DOHH2 (cell line): ENCODE measurements at regions not wholly inside any gene's neighbourhood (a gene's known extent, or its start where the extent isn't known, plus 50 kb on each side); places are given as distances from the start of the nearest gene placed in this dataset.

Experiments used
- H3F3A ChIP-seq: fragments of 200-600 bp; sonication (generic), shearing (Covaris generic); 2 replicates; pipeline ENCODE4 v1.6.0; 2016; ENCODE audit warnings: antibody characterized with exemption, mild to moderate bottlenecking; ENCODE audit not compliant: control insufficient read depth, insufficient read depth
- H3K27ac ChIP-seq: fragments of 200-600 bp; sonication (generic); 2 replicates; pipeline ENCODE4 v1.5.1; 2014; ENCODE audit warnings: low read depth, mild to moderate bottlenecking, low read length, moderate library complexity
- H3K27me3 ChIP-seq: fragments of 200-600 bp; sonication (generic); 2 replicates; pipeline ENCODE4 v1.6.1; 2014; ENCODE audit warnings: mild to moderate bottlenecking, low read length, mixed read lengths; ENCODE audit not compliant: control insufficient read depth
- H3K36me3 ChIP-seq: fragments of 200-600 bp; sonication (generic); 2 replicates; pipeline ENCODE4 v1.6.1; 2014; ENCODE audit warnings: mild to moderate bottlenecking, low read length, moderate library complexity, mixed read lengths; ENCODE audit not compliant: control insufficient read depth
- H3K4me1 ChIP-seq: fragments of 200-600 bp; sonication (generic); 2 replicates; pipeline ENCODE4 v1.6.1; 2014; ENCODE audit warnings: mild to moderate bottlenecking, low read length, mixed read lengths; ENCODE audit not compliant: control insufficient read depth
- H3K4me2 ChIP-seq: fragments of 200-600 bp; sonication (generic); 2 replicates; pipeline ENCODE4 v1.6.0; 2014; ENCODE audit warnings: mild to moderate bottlenecking, low read length, moderate library complexity
- H3K4me3 ChIP-seq: fragments of 200-600 bp; sonication (generic); 2 replicates; pipeline ENCODE4 v1.5.1; 2014; ENCODE audit warnings: mild to moderate bottlenecking, low read length, mixed read lengths
- H3K79me2 ChIP-seq: fragments of 200-600 bp; sonication (generic); 2 replicates; pipeline ENCODE4 v1.6.1; 2014; ENCODE audit warnings: mild to moderate bottlenecking, low read length, mixed read lengths; ENCODE audit not compliant: control insufficient read depth
- H3K9me2 ChIP-seq: fragments of 200-600 bp; sonication (generic); replicated peaks from 2 replicates; pipeline ENCODE4 v1.6.1; 2014; ENCODE audit warnings: mild to moderate bottlenecking, low read length, mixed read lengths; ENCODE audit not compliant: control insufficient read depth
- H3K9me3 ChIP-seq: fragments of 200-600 bp; sonication (generic); 2 replicates; pipeline ENCODE4 v1.6.1; 2014; ENCODE audit warnings: antibody characterized with exemption, low read length, mixed read lengths; ENCODE audit not compliant: control insufficient read depth, insufficient read depth
- H4K20me1 ChIP-seq: fragments of 200-600 bp; sonication (generic); 2 replicates; pipeline ENCODE4 v1.6.0; 2014; ENCODE audit warnings: low read depth, mild to moderate bottlenecking, antibody characterized with exemption, low read length, moderate library complexity; ENCODE audit not compliant: control insufficient read depth, insufficient read depth
- CTCF ChIP-seq: fragments of 200-600 bp; sonication (generic); IDR thresholded peaks from one replicate; pipeline ENCODE4 v1.5.1; 2014; ENCODE audit warnings: antibody characterized with exemption, mild to moderate bottlenecking, low read depth, low read length; ENCODE audit not compliant: poor library complexity, severe bottlenecking
- EZH2phosphoT487 ChIP-seq: fragments of 200-600 bp; sonication (generic); IDR thresholded peaks from 2 replicates; pipeline ENCODE4 v1.6.1; 2017; ENCODE audit warnings: borderline replicate concordance, mild to moderate bottlenecking, antibody characterized with exemption, low read length, moderate library complexity, mixed read lengths

DNA sequence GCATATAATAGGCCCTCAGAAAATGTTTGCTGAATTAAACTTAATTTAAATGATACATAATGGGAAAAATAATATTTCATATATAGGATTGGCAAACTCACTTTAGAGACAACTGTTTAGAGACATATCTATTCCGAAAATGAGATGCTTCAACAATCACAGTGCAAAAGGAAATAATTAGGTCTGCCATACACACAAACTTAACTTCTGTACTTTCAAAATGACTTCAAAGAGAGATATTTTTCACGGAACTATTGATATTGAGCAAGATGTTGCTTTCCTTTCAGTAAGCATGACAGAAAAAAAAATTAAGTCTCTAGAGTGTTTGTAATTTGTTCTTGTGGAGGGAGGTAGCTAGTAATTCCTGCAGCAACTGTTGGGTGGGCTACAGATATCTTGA lies 769.5 kb downstream of the TUSC7 start:
- TF ChIP-seq EZH2phosphoT487 (no peak), CTCF (no peak)
- Histone ChIP-seq H3K36me3 (no peaks in the 10 kb centered on the region), H3K79me2 (no peaks in the 10 kb centered on the region), H3F3A (no peaks in the 10 kb centered on the region), H3K4me2 (no peak overlapping the region), H3K9me2 (no peaks in the 10 kb centered on the region), H3K4me3 (no peak overlapping the region), H4K20me1 (no peaks in the 10 kb centered on the region), H3K4me1 (no peaks in the 10 kb centered on the region), H3K9me3 (no peaks in the 10 kb centered on the region), H3K27ac (no peak overlapping the region), H3K27me3 (no peaks in the 10 kb centered on the region)

- Histone ChIP-seq H4K20me1 (no peaks in the 10 kb centered on the region), H3F3A (no peaks in the 10 kb centered on the region), H3K4me1 (no peaks in the 10 kb centered on the region), H3K27me3 (no peaks in the 10 kb centered on the region), H3K27ac (no peak overlapping the region), H3K9me2 (no peaks in the 10 kb centered on the region), H3K4me2 (no peak overlapping the region), H3K9me3 (no peaks in the 10 kb centered on the region), H3K4me3 (no peak overlapping the region), H3K36me3 (no peaks in the 10 kb centered on the region), H3K79me2 (no peaks in the 10 kb centered on the region)
- TF ChIP-seq CTCF (no peak), EZH2phosphoT487 (no peak)
Measured at GRCh38 chr3:117480525-117480924, 770.9 kb downstream of the TUSC7 start.

DNA sequence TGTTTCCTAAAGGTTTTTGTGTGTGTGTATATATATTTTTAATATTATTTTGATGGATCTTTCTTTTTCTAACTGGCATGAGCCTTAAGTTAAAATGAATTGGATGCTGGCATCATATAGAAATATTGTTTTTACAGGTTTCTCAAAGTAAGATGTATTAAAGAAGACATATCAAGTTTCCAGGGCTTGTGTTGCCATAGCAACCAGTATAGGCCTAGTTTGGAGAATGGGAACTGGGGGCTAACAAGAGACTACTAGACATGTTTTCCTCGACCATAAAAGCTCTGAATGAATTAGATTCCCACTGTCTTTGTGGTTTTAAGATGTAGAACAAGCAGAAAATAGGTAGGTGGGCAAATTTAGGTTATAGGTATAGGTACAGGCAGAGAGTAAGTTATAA lies 771.4 kb downstream of the TUSC7 start:
- no peak overlapping the region for H3K4me2 ChIP-seq
- H3K27ac ChIP-seq = no peak overlapping the region
- no peaks in the 10 kb centered on the region for H3F3A ChIP-seq
- TF ChIP-seq CTCF (no peak), EZH2phosphoT487 (no peak)
- H3K27me3 ChIP-seq = no peaks in the 10 kb centered on the region
- no peak overlapping the region for H3K4me3 ChIP-seq
- no peaks in the 10 kb centered on the region for H3K4me1 ChIP-seq
- H3K36me3 ChIP-seq = no peaks in the 10 kb centered on the region
- H3K79me2 ChIP-seq = no peaks in the 10 kb centered on the region
- H3K9me3 ChIP-seq = no peaks in the 10 kb centered on the region
- no peaks in the 10 kb centered on the region for H3K9me2 ChIP-seq
- H4K20me1 ChIP-seq = no peaks in the 10 kb centered on the region

DNA sequence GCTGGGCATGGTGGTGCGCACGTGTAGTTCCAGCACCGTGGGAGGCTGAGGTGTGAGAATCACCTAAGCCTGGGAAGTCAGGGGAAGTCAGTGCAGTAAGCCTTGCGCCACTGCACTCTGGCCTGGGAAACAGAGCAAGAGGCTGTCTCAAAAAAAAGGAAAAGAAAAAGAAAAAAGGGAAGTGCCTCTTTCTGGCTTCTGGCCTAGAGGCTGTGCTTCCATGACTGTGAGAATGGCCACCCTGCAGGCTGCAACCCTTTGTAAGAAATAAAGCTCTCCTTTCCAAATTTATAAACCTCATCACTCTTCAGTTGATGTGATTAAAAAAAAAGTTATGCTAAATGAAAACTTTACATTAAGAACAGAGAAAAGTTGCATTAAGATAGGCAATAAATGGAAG lies 774.3 kb downstream of the TUSC7 start:
- H3K4me1 ChIP-seq = no peaks in the 10 kb centered on the region
- no peaks in the 10 kb centered on the region for H3K79me2 ChIP-seq
- H3K27ac ChIP-seq = no peak overlapping the region
- TF ChIP-seq CTCF (no peak), EZH2phosphoT487 (no peak)
- no peaks in the 10 kb centered on the region for H3F3A ChIP-seq
- H4K20me1 ChIP-seq = no peaks in the 10 kb centered on the region
- no peaks in the 10 kb centered on the region for H3K9me2 ChIP-seq
- H3K27me3 ChIP-seq = no peaks in the 10 kb centered on the region
- no peaks in the 10 kb centered on the region for H3K36me3 ChIP-seq
- H3K4me3 ChIP-seq = no peak overlapping the region
- H3K9me3 ChIP-seq = no peaks in the 10 kb centered on the region
- no peak overlapping the region for H3K4me2 ChIP-seq
